ENCODE measurements at regions not wholly inside any gene's neighbourhood (a gene's known extent, or its start where the extent isn't known, plus 50 kb on each side); places are given as distances from the start of the nearest gene placed in this dataset.

GRCh38 chr11:28727254-28727653 is 619.1 kb downstream of the METTL15 start:
- TF ChIP-seq CTCF (conservative IDR thresholded peaks at IDR 0.05; ENCODE audit: low read depth, low read length) (no peak), EZH2 (IDR thresholded peaks at IDR 0.05; ENCODE audit: low read length, unreplicated experiment) (no peak)
